Endothelial cell of umbilical vein (primary cell): ENCODE measurements at regions not wholly inside any gene's neighbourhood (a gene's known extent, or its start where the extent isn't known, plus 50 kb on each side); places are given as distances from the start of the nearest gene placed in this dataset.

ENCODE experiments used
- CTCF ChIP-seq, 2 donors: IDR thresholded peaks; 1 replicate in 1 of 2; 2 replicates in 1 of 2; pipeline ENCODE4 v1.5.1; 2011; ENCODE audit warnings: low read length in 2 of 2, mild to moderate bottlenecking in 2 of 2, moderate library complexity in 2 of 2, control low read depth in 1 of 2, inconsistent platforms in 1 of 2, low read depth in 1 of 2; ENCODE audit not compliant: insufficient read depth in 1 of 2; ENCODE audit errors: extremely low read depth in 1 of 2
- EZH2 ChIP-seq: IDR thresholded peaks from 2 replicates; pipeline ENCODE4 v1.6.1; 2012; ENCODE audit warnings: borderline replicate concordance, low read depth, mild to moderate bottlenecking, moderate library complexity, low read length, inconsistent platforms; ENCODE audit not compliant: severe bottlenecking
- POLR2A ChIP-seq: IDR thresholded peaks from 2 replicates; pipeline ENCODE4 v1.6.1; 2012; ENCODE audit warnings: low read depth, mild to moderate bottlenecking, control low read depth, low read length
- POLR2AphosphoS5 ChIP-seq: IDR thresholded peaks from 2 replicates; pipeline ENCODE4 v1.6.1; 2012; ENCODE audit warnings: low read depth, mild to moderate bottlenecking, control low read depth, low read length, moderate library complexity; ENCODE audit not compliant: insufficient read depth

GRCh38 chr14:22386924-22387775 is 201.9 kb downstream of the DAD1 start:
- no peak for TF ChIP-seq POLR2AphosphoS5
- peak; percentile 68 to 70 for TF ChIP-seq CTCF (IDR thresholded peaks at IDR 0.05; ENCODE audit: extremely low read depth in 1 of 2, insufficient read depth in 1 of 2, low read depth in 1 of 2, low read length in 2 of 2)
- no peak for TF ChIP-seq POLR2A
- TF ChIP-seq EZH2, result no peak
